ENCODE measurements at regions not wholly inside any gene's neighbourhood (a gene's known extent, or its start where the extent isn't known, plus 50 kb on each side); places are given as distances from the start of the nearest gene placed in this dataset.
A peak's percentile ranks its signal among the peaks of the same experiment; 100 is the strongest.

DNA sequence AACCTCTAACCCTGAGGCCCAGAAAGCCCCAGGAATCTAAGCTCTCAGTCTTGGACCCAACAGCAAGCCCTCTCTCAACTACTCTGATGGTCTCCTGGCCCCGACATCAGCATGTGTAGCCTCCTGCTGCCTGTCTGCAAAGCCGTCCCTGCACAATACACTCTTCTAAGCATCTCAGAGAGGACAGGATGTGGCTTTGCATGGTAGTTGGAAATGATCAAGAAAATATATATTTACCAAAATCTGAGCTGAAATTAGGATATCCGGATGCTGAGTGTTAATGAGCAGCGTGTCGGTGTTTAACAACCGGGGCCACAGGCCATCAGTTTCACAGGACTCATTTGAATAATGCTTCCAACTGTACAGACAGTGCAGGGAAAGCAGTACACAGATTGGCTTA lies 59.1 kb upstream of the SIM2 start (continued):
- TF ChIP-seq, protein P1, sequence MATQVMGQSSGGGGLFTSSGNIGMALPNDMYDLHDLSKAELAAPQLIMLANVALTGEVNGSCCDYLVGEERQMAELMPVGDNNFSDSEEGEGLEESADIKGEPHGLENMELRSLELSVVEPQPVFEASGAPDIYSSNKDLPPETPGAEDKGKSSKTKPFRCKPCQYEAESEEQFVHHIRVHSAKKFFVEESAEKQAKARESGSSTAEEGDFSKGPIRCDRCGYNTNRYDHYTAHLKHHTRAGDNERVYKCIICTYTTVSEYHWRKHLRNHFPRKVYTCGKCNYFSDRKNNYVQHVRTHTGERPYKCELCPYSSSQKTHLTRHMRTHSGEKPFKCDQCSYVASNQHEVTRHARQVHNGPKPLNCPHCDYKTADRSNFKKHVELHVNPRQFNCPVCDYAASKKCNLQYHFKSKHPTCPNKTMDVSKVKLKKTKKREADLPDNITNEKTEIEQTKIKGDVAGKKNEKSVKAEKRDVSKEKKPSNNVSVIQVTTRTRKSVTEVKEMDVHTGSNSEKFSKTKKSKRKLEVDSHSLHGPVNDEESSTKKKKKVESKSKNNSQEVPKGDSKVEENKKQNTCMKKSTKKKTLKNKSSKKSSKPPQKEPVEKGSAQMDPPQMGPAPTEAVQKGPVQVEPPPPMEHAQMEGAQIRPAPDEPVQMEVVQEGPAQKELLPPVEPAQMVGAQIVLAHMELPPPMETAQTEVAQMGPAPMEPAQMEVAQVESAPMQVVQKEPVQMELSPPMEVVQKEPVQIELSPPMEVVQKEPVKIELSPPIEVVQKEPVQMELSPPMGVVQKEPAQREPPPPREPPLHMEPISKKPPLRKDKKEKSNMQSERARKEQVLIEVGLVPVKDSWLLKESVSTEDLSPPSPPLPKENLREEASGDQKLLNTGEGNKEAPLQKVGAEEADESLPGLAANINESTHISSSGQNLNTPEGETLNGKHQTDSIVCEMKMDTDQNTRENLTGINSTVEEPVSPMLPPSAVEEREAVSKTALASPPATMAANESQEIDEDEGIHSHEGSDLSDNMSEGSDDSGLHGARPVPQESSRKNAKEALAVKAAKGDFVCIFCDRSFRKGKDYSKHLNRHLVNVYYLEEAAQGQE (IDR thresholded peaks at IDR 0.05; ENCODE audit: unreplicated experiment) = no peak
- TF ChIP-seq POLR2AphosphoS5 (IDR thresholded peaks at IDR 0.05; ENCODE audit: low read depth) (no peak), ZNF331 (CRISPR knock-in tag; IDR thresholded peaks at IDR 0.05; ENCODE audit: low read depth) (no peak), EZH2 (IDR thresholded peaks at IDR 0.05; ENCODE audit: low read depth, unreplicated experiment) (no peak)
- TF ChIP-seq, protein P2, sequence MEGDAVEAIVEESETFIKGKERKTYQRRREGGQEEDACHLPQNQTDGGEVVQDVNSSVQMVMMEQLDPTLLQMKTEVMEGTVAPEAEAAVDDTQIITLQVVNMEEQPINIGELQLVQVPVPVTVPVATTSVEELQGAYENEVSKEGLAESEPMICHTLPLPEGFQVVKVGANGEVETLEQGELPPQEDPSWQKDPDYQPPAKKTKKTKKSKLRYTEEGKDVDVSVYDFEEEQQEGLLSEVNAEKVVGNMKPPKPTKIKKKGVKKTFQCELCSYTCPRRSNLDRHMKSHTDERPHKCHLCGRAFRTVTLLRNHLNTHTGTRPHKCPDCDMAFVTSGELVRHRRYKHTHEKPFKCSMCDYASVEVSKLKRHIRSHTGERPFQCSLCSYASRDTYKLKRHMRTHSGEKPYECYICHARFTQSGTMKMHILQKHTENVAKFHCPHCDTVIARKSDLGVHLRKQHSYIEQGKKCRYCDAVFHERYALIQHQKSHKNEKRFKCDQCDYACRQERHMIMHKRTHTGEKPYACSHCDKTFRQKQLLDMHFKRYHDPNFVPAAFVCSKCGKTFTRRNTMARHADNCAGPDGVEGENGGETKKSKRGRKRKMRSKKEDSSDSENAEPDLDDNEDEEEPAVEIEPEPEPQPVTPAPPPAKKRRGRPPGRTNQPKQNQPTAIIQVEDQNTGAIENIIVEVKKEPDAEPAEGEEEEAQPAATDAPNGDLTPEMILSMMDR (conservative IDR thresholded peaks at IDR 0.05; ENCODE audit: low read depth in 2 of 2) = no peak

GRCh38 chr21:36640174-36640720 lies 58.7 kb upstream of the SIM2 start:
- no peaks in the 10 kb centered on the region for H3K9me3 Mint-ChIP-seq
- Histone ChIP-seq H3K4me2 (no peak overlapping the region), H3K27ac (ENCODE audit: low read depth) (no peak overlapping the region), H3K4me1 (ENCODE audit: insufficient read depth) (0 out of 2 replicates have a peak, but pooled peaks cover 3% of the 10 kb centered on the region), H3K36me3 (ENCODE audit: insufficient read depth) (no peaks in the 10 kb centered on the region), H3K4me3 (no peak overlapping the region), H3K27me3 (ENCODE audit: insufficient read depth) (no peaks in the 10 kb centered on the region), H3K9me2 (ENCODE audit: insufficient read depth) (no peaks in the 10 kb centered on the region), H2AFZ (peak overlapping the region; percentile 57), H3K79me2 (replicated peaks; ENCODE audit: insufficient read depth) (no peaks in the 10 kb centered on the region), H4K20me1 (replicated peaks; ENCODE audit: insufficient read depth) (no peaks in the 10 kb centered on the region), H3F3A (replicated peaks; ENCODE audit: low read depth) (no peaks in the 10 kb centered on the region)
- ATAC-seq (no peak), DNase-seq (ENCODE audit: low spot score) (no peak)
- H3K4me3 Mint-ChIP-seq = no peak overlapping the region
- no peak for TF ChIP-seq ZNF462 (CRISPR knock-in tag; IDR thresholded peaks at IDR 0.05)
- no peak for TF ChIP-seq STAT1 (IDR thresholded peaks at IDR 0.05; ENCODE audit: unreplicated experiment)
- TF ChIP-seq, protein P2 (conservative IDR thresholded peaks at IDR 0.05; ENCODE audit: low read depth in 2 of 2) = no peak
- no peaks in the 10 kb centered on the region for H3K36me3 Mint-ChIP-seq (ENCODE audit: low read depth)
- H3K27me3 Mint-ChIP-seq (ENCODE audit: insufficient read depth, low read depth, poor library complexity) = peaks cover 8% of the 10 kb centered on the region
- no peaks in the 10 kb centered on the region for H3K4me1 Mint-ChIP-seq
- no peak overlapping the region for H3K27ac Mint-ChIP-seq
